K562 (cell line): ENCODE measurements at regions not wholly inside any gene's neighbourhood (a gene's known extent, or its start where the extent isn't known, plus 50 kb on each side); places are given as distances from the start of the nearest gene placed in this dataset.

ENCODE experiments used
- CTCF ChIP-seq, 3 experiments: IDR thresholded peaks in 2 of 3; conservative IDR thresholded peaks in 1 of 3; 2 replicates each; pipeline ENCODE4 v1.5.1; 2011 to 2012; ENCODE audit warnings: low read length in 3 of 3, mild to moderate bottlenecking in 3 of 3, control low read depth in 2 of 3, improper control_type of control experiment in 1 of 3, inconsistent platforms in 1 of 3, low read depth in 1 of 3, mixed read lengths in 1 of 3, moderate library complexity in 1 of 3; ENCODE audit not compliant: insufficient read depth in 2 of 3
- EZH2 ChIP-seq: IDR thresholded peaks from 2 replicates; pipeline ENCODE4 v1.6.1; 2012; ENCODE audit warnings: low read depth, mild to moderate bottlenecking, inconsistent platforms, low read length, borderline replicate concordance
- GABPA ChIP-seq: fragments of 200-800 bp; sonication (Bioruptor generic); conservative IDR thresholded peaks from 2 replicates; pipeline ENCODE4 v1.6.1; 2016; ENCODE audit warnings: low read depth, missing genetic modification characterization, missing compliant biosample characterization
- XRCC4 ChIP-seq: IDR thresholded peaks from one replicate; pipeline ENCODE4 v1.6.1; 2011; ENCODE audit not compliant: insufficient read depth, insufficient read length; ENCODE audit errors: extremely low read depth
- ZNF274 ChIP-seq: IDR thresholded peaks from 2 replicates; pipeline ENCODE4 v1.6.1; 2011; ENCODE audit warnings: low read depth, mild to moderate bottlenecking, low read length, moderate library complexity, borderline replicate concordance

- TF ChIP-seq CTCF (IDR thresholded peaks at IDR 0.05 in 2 of 3, conservative IDR thresholded peaks at IDR 0.05 in 1 of 3; ENCODE audit: insufficient read depth in 2 of 3, low read depth in 1 of 3, low read length in 3 of 3) (no peak), GABPA (tag) (no peak), ZNF274 (no peak), EZH2 (no peak), XRCC4 (no peak)
Measured at GRCh38 chr2:215236131-215236530, 75.7 kb upstream of the ATIC start.
